Small intestine (tissue), 7 donors: ENCODE measurements at regions not wholly inside any gene's neighbourhood (a gene's known extent, or its start where the extent isn't known, plus 50 kb on each side); places are given as distances from the start of the nearest gene placed in this dataset.
"Not testable (repeated sequence)": the region's sequence is repeated elsewhere in the genome, so short reads cannot be mapped to it uniquely, and the experiment has no call there.

Source experiments
- DNase-seq, 2 donors: peaks; one replicate each; pipeline versions ENCODE4 v3.0.0 to v3.0.0-alpha.2; 2013
- FAIRE-seq: peaks from 2 replicates; lab custom pipeline; 2012; peaks lifted over from hg19 to GRCh38; lab: Jason Lieb, UNC
- H3K27ac ChIP-seq, 3 donors: one replicate each; pipeline ENCODE4 v1.5.1; 2013; ENCODE audit warnings: low read length in 2 of 3, mild to moderate bottlenecking in 2 of 3, control low read depth in 1 of 3, inconsistent platforms in 1 of 3, low read depth in 1 of 3, moderate library complexity in 1 of 3
- H3K27me3 ChIP-seq, 3 donors: one replicate each; pipeline ENCODE4 v1.6.1; 2013; ENCODE audit warnings: low read length in 3 of 3, inconsistent platforms in 1 of 3; ENCODE audit not compliant: control insufficient read depth in 3 of 3, insufficient read depth in 3 of 3
- H3K36me3 ChIP-seq, 3 donors: one replicate each; pipeline ENCODE4 v1.6.1; 2013; ENCODE audit warnings: low read length in 3 of 3, inconsistent platforms in 1 of 3, low read depth in 1 of 3, mild to moderate bottlenecking in 1 of 3, moderate library complexity in 1 of 3; ENCODE audit not compliant: control insufficient read depth in 3 of 3, insufficient read depth in 2 of 3
- H3K4me1 ChIP-seq, 3 donors: one replicate each; pipeline ENCODE4 v1.6.1; 2013; ENCODE audit warnings: low read length in 2 of 3, inconsistent platforms in 1 of 3, low read depth in 1 of 3, mild to moderate bottlenecking in 1 of 3, moderate library complexity in 1 of 3; ENCODE audit not compliant: control insufficient read depth in 3 of 3, insufficient read depth in 2 of 3
- H3K4me3 ChIP-seq, 3 donors: one replicate each; pipeline ENCODE4 v1.5.1; 2013; ENCODE audit warnings: low read length in 3 of 3, control low read depth in 1 of 3, inconsistent platforms in 1 of 3, low read depth in 1 of 3, mild to moderate bottlenecking in 1 of 3, moderate library complexity in 1 of 3
- H3K9me3 ChIP-seq, 2 donors: one replicate each; pipeline ENCODE4 v1.6.1; 2013; ENCODE audit warnings: low read depth in 1 of 2, low read length in 1 of 2; ENCODE audit not compliant: control insufficient read depth in 2 of 2, insufficient read depth in 1 of 2
- WGBS, 3 donors: extraction: QIAGEN DNeasy Blood & Tissue Kit; methylation state at CpG; one replicate each; pipeline ENCODE4 v1.1.7; 2013; 5-methylcytosine and 5-hydroxymethylcytosine counted together
- donor health status: healthy with polysubstance abuse.
- donor health status: control.
- donor health status: control.
- donor health status: Bipolar disorder and iron deficiency.
- donor health status: healthy.

GRCh38 chr19:28577666-28578065 lies 635.3 kb downstream of the UQCRFS1 start:
- H3K4me1 ChIP-seq = no peaks in the 10 kb centered on the region
- FAIRE-seq = no peak
- WGBS, 3 donors = 72 to 94% (median 83%) methylated on average over 6 of the region's 6 CpGs
- H3K36me3 ChIP-seq = no peaks in the 10 kb centered on the region
- H3K9me3 ChIP-seq = no peaks in the 10 kb centered on the region
- H3K27ac ChIP-seq = no peak overlapping the region
- no peak for DNase-seq
- no peak overlapping the region for H3K4me3 ChIP-seq
- no peaks in the 10 kb centered on the region for H3K27me3 ChIP-seq

GRCh38 chr19:28577233-28577632 lies 635.7 kb downstream of the UQCRFS1 start:
- no peak overlapping the region for H3K4me3 ChIP-seq
- no peaks in the 10 kb centered on the region for H3K36me3 ChIP-seq
- H3K27me3 ChIP-seq = no peaks in the 10 kb centered on the region
- 46 to 65% (median 56%) methylated on average over 2 of the region's 2 CpGs for WGBS, 3 donors
- DNase-seq (peak in 1 of 2 donors; percentile 2), FAIRE-seq (no peak)
- no peaks in the 10 kb centered on the region for H3K4me1 ChIP-seq
- no peak overlapping the region for H3K27ac ChIP-seq
- H3K9me3 ChIP-seq = no peaks in the 10 kb centered on the region

- FAIRE-seq (no peak), DNase-seq (no peak)
- Histone ChIP-seq H3K27ac (no peak overlapping the region), H3K4me3 (no peak overlapping the region), H3K4me1 (no peaks in the 10 kb centered on the region), H3K36me3 (no peaks in the 10 kb centered on the region), H3K27me3 (no peaks in the 10 kb centered on the region), H3K9me3 (no peaks in the 10 kb centered on the region)
Observed at GRCh38 chr19:28575816-28576215, 637.1 kb downstream of the UQCRFS1 start.

- H3K27ac ChIP-seq, H3K36me3 ChIP-seq, FAIRE-seq, H3K4me3 ChIP-seq, DNase-seq, H3K9me3 ChIP-seq, H3K27me3 ChIP-seq, H3K4me1 ChIP-seq: not testable (repeated sequence)
Observed at GRCh38 chr19:28575312-28575711, 637.6 kb downstream of the UQCRFS1 start.

GRCh38 chr19:28574212-28574611 lies 638.7 kb downstream of the UQCRFS1 start:
- DNase-seq = no peak
- H3K9me3 ChIP-seq = no peaks in the 10 kb centered on the region
- no peak for FAIRE-seq
- no peaks in the 10 kb centered on the region for H3K27me3 ChIP-seq
- H3K36me3 ChIP-seq = no peaks in the 10 kb centered on the region
- no peak overlapping the region for H3K27ac ChIP-seq
- whole genome bisulfite sequencing, 3 donors = 89 to 92% (median 90%) methylated on average over 4 of the region's 4 CpGs
- H3K4me3 ChIP-seq = no peak overlapping the region
- H3K4me1 ChIP-seq = no peaks in the 10 kb centered on the region

GRCh38 chr19:28569132-28570131 lies 643.5 kb downstream of the UQCRFS1 start:
- no peak for FAIRE-seq

GRCh38 chr19:28567834-28568233 lies 645.1 kb downstream of the UQCRFS1 start:
- no peak for DNase-seq
- WGBS, 3 donors = 84 to 95% (median 88%) methylated on average over 1 of the region's 1 CpG
- H3K36me3 ChIP-seq = no peaks in the 10 kb centered on the region
- H3K27me3 ChIP-seq = peaks cover 0 to 2% (median 0%) of the 10 kb centered on the region in 3 donors
- H3K4me3 ChIP-seq = no peak overlapping the region
- FAIRE-seq = no peak
- no peaks in the 10 kb centered on the region for H3K9me3 ChIP-seq
- no peak overlapping the region for H3K27ac ChIP-seq
- peaks cover 0 to 3% (median 0%) of the 10 kb centered on the region in 3 donors for H3K4me1 ChIP-seq

More at GRCh38 chr19:28569132-28570131, 643.5 kb downstream of the UQCRFS1 start:
- no peak overlapping the region for H3K27ac ChIP-seq
- no peaks in the 10 kb centered on the region for H3K27me3 ChIP-seq
- no peak overlapping the region for H3K4me3 ChIP-seq
- peaks cover 0 to 3% (median 0%) of the 10 kb centered on the region in 3 donors for H3K4me1 ChIP-seq
- DNase-seq = no peak
- WGBS, 3 donors = 23 to 67% (median 42%) methylated on average over 12 of the region's 12 CpGs
- H3K36me3 ChIP-seq = no peaks in the 10 kb centered on the region
- H3K9me3 ChIP-seq = no peaks in the 10 kb centered on the region

- DNase-seq (no peak), FAIRE-seq (no peak)
- Histone ChIP-seq H3K27me3 (peaks cover 0 to 3% (median 0%) of the 10 kb centered on the region in 3 donors), H3K9me3 (no peaks in the 10 kb centered on the region), H3K4me1 (peaks cover 0 to 3% (median 0%) of the 10 kb centered on the region in 3 donors), H3K36me3 (no peaks in the 10 kb centered on the region), H3K4me3 (no peak overlapping the region), H3K27ac (no peak overlapping the region)
- WGBS, 3 donors = 79 to 83% (median 82%) methylated on average over 13 of the region's 13 CpGs
Observed at GRCh38 chr19:28563964-28564921, 648.7 kb downstream of the UQCRFS1 start.
